NB4 (cell line): ENCODE measurements at regions not wholly inside any gene's neighbourhood (a gene's known extent, or its start where the extent isn't known, plus 50 kb on each side); places are given as distances from the start of the nearest gene placed in this dataset.

Experiments
- POLR2A ChIP-seq: IDR thresholded peaks from 2 replicates; pipeline ENCODE4 v1.6.1; 2011; ENCODE audit warnings: mild to moderate bottlenecking; ENCODE audit not compliant: insufficient read length; ENCODE audit errors: extremely low read depth
- TF ChIP-seq, protein P1 (sequence below): IDR thresholded peaks from one replicate; pipeline ENCODE4 v1.5.1; 2012; ENCODE audit warnings: low read depth, low read length
- TF ChIP-seq, protein P2 (sequence below): IDR thresholded peaks from 2 replicates; pipeline ENCODE4 v1.6.1; 2011; ENCODE audit warnings: low read depth, low read length

DNA sequence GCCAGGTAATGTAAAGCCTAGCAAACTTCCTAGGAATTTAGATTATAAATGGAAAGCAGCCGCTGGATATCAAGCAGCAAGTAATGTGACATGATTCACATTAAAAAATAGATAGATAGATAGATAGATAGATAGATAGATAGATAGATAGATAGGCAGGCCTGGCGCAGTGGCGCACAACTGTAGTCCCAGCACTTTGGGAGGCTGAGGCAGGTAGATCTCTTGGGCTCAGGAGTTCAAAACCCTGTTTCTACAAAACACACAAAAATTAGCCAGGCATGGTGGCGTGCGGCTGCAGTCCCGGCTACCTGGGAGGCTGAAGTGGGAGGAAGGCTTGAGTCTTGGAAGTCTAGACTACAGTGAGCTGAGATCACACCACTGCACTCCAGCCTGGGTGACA lies 236.9 kb downstream of the SLITRK6 start:
- TF ChIP-seq, protein P1, sequence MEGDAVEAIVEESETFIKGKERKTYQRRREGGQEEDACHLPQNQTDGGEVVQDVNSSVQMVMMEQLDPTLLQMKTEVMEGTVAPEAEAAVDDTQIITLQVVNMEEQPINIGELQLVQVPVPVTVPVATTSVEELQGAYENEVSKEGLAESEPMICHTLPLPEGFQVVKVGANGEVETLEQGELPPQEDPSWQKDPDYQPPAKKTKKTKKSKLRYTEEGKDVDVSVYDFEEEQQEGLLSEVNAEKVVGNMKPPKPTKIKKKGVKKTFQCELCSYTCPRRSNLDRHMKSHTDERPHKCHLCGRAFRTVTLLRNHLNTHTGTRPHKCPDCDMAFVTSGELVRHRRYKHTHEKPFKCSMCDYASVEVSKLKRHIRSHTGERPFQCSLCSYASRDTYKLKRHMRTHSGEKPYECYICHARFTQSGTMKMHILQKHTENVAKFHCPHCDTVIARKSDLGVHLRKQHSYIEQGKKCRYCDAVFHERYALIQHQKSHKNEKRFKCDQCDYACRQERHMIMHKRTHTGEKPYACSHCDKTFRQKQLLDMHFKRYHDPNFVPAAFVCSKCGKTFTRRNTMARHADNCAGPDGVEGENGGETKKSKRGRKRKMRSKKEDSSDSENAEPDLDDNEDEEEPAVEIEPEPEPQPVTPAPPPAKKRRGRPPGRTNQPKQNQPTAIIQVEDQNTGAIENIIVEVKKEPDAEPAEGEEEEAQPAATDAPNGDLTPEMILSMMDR: no peak
- TF ChIP-seq POLR2A: no peak
- TF ChIP-seq, protein P2, sequence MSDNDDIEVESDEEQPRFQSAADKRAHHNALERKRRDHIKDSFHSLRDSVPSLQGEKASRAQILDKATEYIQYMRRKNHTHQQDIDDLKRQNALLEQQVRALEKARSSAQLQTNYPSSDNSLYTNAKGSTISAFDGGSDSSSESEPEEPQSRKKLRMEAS: no peak
